IMR-90 (cell line): ENCODE measurements at regions not wholly inside any gene's neighbourhood (a gene's known extent, or its start where the extent isn't known, plus 50 kb on each side); places are given as distances from the start of the nearest gene placed in this dataset.
"Not testable (repeated sequence)": the region's sequence is repeated elsewhere in the genome, so short reads cannot be mapped to it uniquely, and the experiment has no call there.

Experiments used
- ATAC-seq: fragments of 200-7000 bp; cut with Tn5 transposase; 2 replicates; pipeline ENCODE4 v1.9.1; 2020; ENCODE audit warnings: low read depth, mild to moderate bottlenecking, moderate library complexity
- BruUV-seq: library from RNA; stranded (reverse); fragments of 400-500 nt; replicated peaks from 2 replicates; lab custom pipeline; 2021; lab: Mats Ljungman, UMichigan
- CTCF ChIA-PET: fragments of 300-600 bp; formaldehyde crosslinking; extraction: SDS; loops from one replicate; lab custom pipeline; 2021; ENCODE audit warnings: antibody characterized with exemption; lab: Yijun Ruan, JAX
- POLR2A ChIA-PET: fragments of 300-600 bp; sonication (Branson Sonifier 250); formaldehyde crosslinking; loops from one replicate; lab custom pipeline; 2022; ENCODE audit warnings: antibody characterized with exemption; ENCODE audit not compliant: unreplicated experiment; lab: Charles Lee
- DNase-seq: peaks from one replicate; pipeline ENCODE4 v3.0.0; 2013
- H2AFZ ChIP-seq: replicated peaks from 2 replicates; pipeline ENCODE3; 2013; ENCODE audit warnings: low read length, mild to moderate bottlenecking; ENCODE audit not compliant: poor library complexity
- H2AK5ac ChIP-seq: 2 replicates; pipeline ENCODE4 v1.6.1; 2013; ENCODE audit warnings: low read depth, low read length, inconsistent platforms
- H2AK9ac ChIP-seq: replicated peaks from 2 replicates; pipeline ENCODE3; 2013; ENCODE audit warnings: mild to moderate bottlenecking, low read depth, low read length, moderate library complexity; ENCODE audit not compliant: poor library complexity
- H2BK120ac ChIP-seq: 2 replicates; pipeline ENCODE4 v1.6.1; 2013; ENCODE audit warnings: low read depth, low read length, inconsistent platforms
- H2BK15ac ChIP-seq: 3 replicates; pipeline ENCODE4 v1.6.1; 2013; ENCODE audit warnings: low read depth, low read length, inconsistent platforms
- H2BK20ac ChIP-seq: 2 replicates; pipeline ENCODE4 v1.6.1; 2013; ENCODE audit warnings: low read depth, mild to moderate bottlenecking, inconsistent platforms, low read length, moderate library complexity
- H2BK5ac ChIP-seq: 2 replicates; pipeline ENCODE4 v1.6.1; 2013; ENCODE audit warnings: mild to moderate bottlenecking, low read depth, low read length, inconsistent platforms; ENCODE audit not compliant: poor library complexity, severe bottlenecking
- H3K14ac ChIP-seq: replicated peaks from 2 replicates; pipeline ENCODE4 v1.6.1; 2013; ENCODE audit warnings: low read depth, low read length, inconsistent platforms
- H3K18ac ChIP-seq: 2 replicates; pipeline ENCODE4 v1.6.1; 2013; ENCODE audit warnings: low read depth, low read length, control low read depth
- H3K23ac ChIP-seq: 2 replicates; pipeline ENCODE4 v1.6.1; 2013; ENCODE audit warnings: low read depth, low read length, inconsistent platforms
- H3K27ac ChIP-seq: 2 replicates; pipeline ENCODE4 v1.5.1; 2013; ENCODE audit warnings: mild to moderate bottlenecking, control low read depth, low read length; ENCODE audit not compliant: insufficient read depth
- H3K27me3 ChIP-seq: 2 replicates; pipeline ENCODE4 v1.6.1; 2013; ENCODE audit warnings: low read length; ENCODE audit not compliant: control insufficient read depth, insufficient read depth
- H3K36me3 ChIP-seq: 2 replicates; pipeline ENCODE4 v1.6.1; 2013; ENCODE audit warnings: low read length, mixed read lengths; ENCODE audit not compliant: control insufficient read depth, insufficient read depth
- H3K4ac ChIP-seq: 2 replicates; pipeline ENCODE4 v1.6.1; 2013; ENCODE audit warnings: low read depth, low read length, inconsistent platforms
- H3K4me1 ChIP-seq: 2 replicates; pipeline ENCODE4 v1.6.1; 2013; ENCODE audit warnings: low read length, mixed read lengths; ENCODE audit not compliant: control insufficient read depth, insufficient read depth
- H3K4me2 ChIP-seq: 2 replicates; pipeline ENCODE4 v1.6.1; 2013; ENCODE audit warnings: low read depth, mild to moderate bottlenecking, control low read depth, low read length, moderate library complexity
- H3K4me3 ChIP-seq: 2 replicates; pipeline ENCODE4 v1.5.1; 2013; ENCODE audit warnings: low read depth, mild to moderate bottlenecking, control low read depth, low read length, moderate library complexity; ENCODE audit not compliant: insufficient read depth
- H3K56ac ChIP-seq: 2 replicates; pipeline ENCODE4 v1.6.1; 2013; ENCODE audit warnings: low read length, inconsistent platforms; ENCODE audit not compliant: insufficient read depth; ENCODE audit errors: extremely low read depth
- H3K79me1 ChIP-seq, 2 experiments: 2 replicates each; pipeline ENCODE4 v1.6.1; 2013; ENCODE audit warnings: low read length in 2 of 2, inconsistent platforms in 1 of 2, low read depth in 1 of 2
- H3K9ac ChIP-seq: 2 replicates; pipeline ENCODE4 v1.6.1; 2013; ENCODE audit warnings: low read depth, low read length, control low read depth
- H3K9me1 ChIP-seq: 2 replicates; pipeline ENCODE4 v1.6.1; 2013; ENCODE audit warnings: low read length, inconsistent platforms; ENCODE audit not compliant: insufficient read depth
- H3K9me3 ChIP-seq: 2 replicates; pipeline ENCODE4 v1.6.1; 2013; ENCODE audit warnings: low read length; ENCODE audit not compliant: control insufficient read depth, insufficient read depth
- H4K20me1 ChIP-seq: 2 replicates; pipeline ENCODE4 v1.6.1; 2013; ENCODE audit warnings: low read length, inconsistent platforms; ENCODE audit not compliant: insufficient read depth
- H4K5ac ChIP-seq: 2 replicates; pipeline ENCODE4 v1.6.1; 2013; ENCODE audit warnings: mild to moderate bottlenecking, low read depth, low read length, control low read depth
- H4K8ac ChIP-seq, 2 experiments: 2 replicates each; pipeline ENCODE4 v1.6.1; 2013; ENCODE audit warnings: low read depth in 2 of 2, low read length in 2 of 2, control low read depth in 1 of 2, inconsistent platforms in 1 of 2
- H4K91ac ChIP-seq: 2 replicates; pipeline ENCODE4 v1.6.1; 2013; ENCODE audit warnings: low read depth, low read length, inconsistent platforms; ENCODE audit not compliant: insufficient read depth
- CTCF ChIP-seq: conservative IDR thresholded peaks from 2 replicates; pipeline ENCODE4 v1.5.1; 2012; ENCODE audit warnings: mild to moderate bottlenecking, low read depth, low read length, improper control_type of control experiment
- RAD21 ChIP-seq: IDR thresholded peaks from 2 replicates; pipeline ENCODE4 v1.6.1; 2012; ENCODE audit warnings: low read length, improper control_type of control experiment
- SMC3 ChIP-seq: fragments of 150-350 bp; IDR thresholded peaks from 2 replicates; pipeline ENCODE4 v1.6.1; 2016; ENCODE audit warnings: low read depth, mild to moderate bottlenecking, antibody characterized with exemption, low read length, moderate library complexity
- WGBS, 2 experiments: methylation state at CpG; one replicate each; pipeline versions ENCODE4 v1.1.5 to v1.1.7; 2013; ENCODE audit warnings: missing lambda C conversion rate in 2 of 2; ENCODE audit not compliant: insufficient read length in 1 of 2; ENCODE audit errors: extremely low coverage in 2 of 2; 5-methylcytosine and 5-hydroxymethylcytosine counted together
- dilution Hi-C: fragments of 300-500 bp; cut with HindIII; formaldehyde crosslinking; loops from one replicate; pipeline ENCODE4 v1.14.3; 2018; ENCODE audit warnings: low sequenced_read_pairs; ENCODE audit not compliant: unreplicated experiment
- in situ Hi-C: fragments of 300-500 bp; cut with MboI; formaldehyde crosslinking; loops from 3 replicates; pipeline ENCODE4 v1.14.3; 2019; ENCODE audit warnings: low sequenced_read_pairs, inconsistent platforms, mixed read lengths
- intact Hi-C: fragments of 100-400 bp; cut with micrococcal nuclease; formaldehyde crosslinking; loops from 2 replicates; pipeline ENCODE4 v1.10.0; 2022

DNA sequence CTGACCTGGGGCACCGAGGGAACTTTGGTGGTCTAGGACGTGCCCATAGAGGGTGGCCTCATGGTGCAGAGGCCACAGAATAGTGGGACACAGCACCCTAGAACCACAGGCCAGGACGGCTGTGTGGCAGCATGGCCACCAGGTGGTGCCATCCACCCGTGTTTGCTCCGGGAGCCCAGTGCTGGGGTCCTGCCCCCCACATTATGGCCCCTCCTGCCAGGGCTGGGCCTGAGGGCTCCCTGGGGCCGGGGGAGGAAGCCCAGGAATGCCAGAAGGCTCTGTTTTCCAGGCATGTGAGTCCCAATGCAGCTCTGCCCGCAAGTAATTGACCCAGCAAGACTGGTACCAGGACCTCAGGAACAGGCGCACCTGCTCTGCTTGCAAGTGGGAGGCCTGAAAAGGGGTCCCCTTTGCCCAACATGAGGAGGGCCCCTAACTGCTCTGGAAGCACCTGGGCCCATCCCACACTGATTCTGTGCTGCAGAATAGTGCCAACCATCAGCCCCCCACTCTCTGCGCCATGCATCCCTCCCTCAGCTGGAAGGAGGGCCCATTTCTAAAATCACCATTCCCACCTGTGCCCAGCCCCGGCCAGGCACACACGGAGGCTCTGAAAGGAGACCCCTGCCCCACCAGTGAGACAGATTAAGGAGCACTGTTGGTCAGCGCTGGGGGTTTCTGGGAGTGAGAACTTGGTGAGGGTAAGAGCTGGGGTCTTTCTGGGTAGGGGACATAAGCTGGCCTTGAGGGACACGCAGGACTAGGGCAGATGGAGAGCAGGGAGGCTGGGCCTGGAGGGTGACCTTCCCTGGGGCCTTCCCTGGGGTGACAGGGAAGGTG, 174.4 kb downstream of the TBC1D2B start:
- dilution Hi-C loops = not testable (repeated sequence)
- intact Hi-C loops = loop anchor here (5.0 kb wide), 1 partner anchor 339 kb away; no protein-coding TSS in a partner anchor

More for the DNA sequence above, 174.4 kb downstream of the TBC1D2B start:
- H4K8ac ChIP-seq, H3K27ac ChIP-seq, H4K20me1 ChIP-seq, H3K9me3 ChIP-seq, H2BK120ac ChIP-seq, H2AK9ac ChIP-seq, H4K91ac ChIP-seq, H3K4me3 ChIP-seq, H3K9ac ChIP-seq, H2BK15ac ChIP-seq, POLR2A ChIA-PET, H3K36me3 ChIP-seq, H3K4me2 ChIP-seq, H3K9me1 ChIP-seq, H3K56ac ChIP-seq, H2BK5ac ChIP-seq, H2AFZ ChIP-seq, H4K5ac ChIP-seq, DNase-seq, H3K18ac ChIP-seq, H2AK5ac ChIP-seq, H3K14ac ChIP-seq, H2BK20ac ChIP-seq, H3K4me1 ChIP-seq, H3K23ac ChIP-seq, in situ Hi-C loops, BruUV-seq, H3K79me1 ChIP-seq, H3K4ac ChIP-seq: not testable (repeated sequence)
- peak; percentile 39 for TF ChIP-seq SMC3
- peak; percentile 61 for TF ChIP-seq RAD21
- peak; percentile 57 for TF ChIP-seq CTCF
- ATAC-seq = peak; percentile 77
- peaks cover 15% of the 10 kb centered on the region; the same call in 1 of the 2 replicates for H3K27me3 ChIP-seq
- CTCF ChIA-PET = interaction anchor here (0.6 kb wide), 1 partner anchor 336 kb away, joined by 3 read pairs; no protein-coding TSS in a partner anchor
- 5% methylated on average over 6 of the region's 13 CpGs; no CpG with 5 or more reads in 1 of the 2 experiments for WGBS, 2 experiments
